HepG2 (cell line): ENCODE measurements at regions not wholly inside any gene's neighbourhood (a gene's known extent, or its start where the extent isn't known, plus 50 kb on each side); places are given as distances from the start of the nearest gene placed in this dataset.

ENCODE experiments used
- ATAD3A ChIP-seq: sonication (generic); formaldehyde crosslinking; IDR thresholded peaks from 2 replicates; pipeline ENCODE4 v1.4.0; 2020; ENCODE audit warnings: missing genetic modification reagents
- ATF1 ChIP-seq: IDR thresholded peaks from 2 replicates; pipeline ENCODE4 v1.6.1; 2016; ENCODE audit warnings: mild to moderate bottlenecking, control low read depth
- CBFB ChIP-seq: sonication (generic); formaldehyde crosslinking; IDR thresholded peaks from 2 replicates; pipeline ENCODE4 v1.4.0; 2020; ENCODE audit warnings: missing genetic modification reagents
- DPF2 ChIP-seq: sonication (generic); formaldehyde crosslinking; IDR thresholded peaks from 2 replicates; pipeline ENCODE4 v1.4.0; 2020; ENCODE audit warnings: mild to moderate bottlenecking, low read depth, missing genetic modification reagents, borderline replicate concordance
- FOXM1 ChIP-seq: sonication (generic); formaldehyde crosslinking; IDR thresholded peaks from 2 replicates; pipeline ENCODE4 v1.5.0; 2020; ENCODE audit warnings: missing genetic modification reagents
- NR3C1 ChIP-seq: sonication (generic); formaldehyde crosslinking; IDR thresholded peaks from 2 replicates; pipeline ENCODE4 v1.4.0; 2020; ENCODE audit warnings: missing genetic modification reagents
- SMAD3 ChIP-seq: sonication (generic); formaldehyde crosslinking; IDR thresholded peaks from 2 replicates; pipeline ENCODE4 v1.4.0; 2020; ENCODE audit warnings: missing genetic modification reagents
- SNRNP70 ChIP-seq: fragments of 200-400 bp; formaldehyde crosslinking; IDR thresholded peaks from 2 replicates; pipeline ENCODE4 v1.6.1; 2017; ENCODE audit warnings: mild to moderate bottlenecking, low read depth, low read length, moderate library complexity
- TEF ChIP-seq: sonication (generic); formaldehyde crosslinking; IDR thresholded peaks from 2 replicates; pipeline ENCODE4 v1.5.0; 2020; ENCODE audit warnings: missing genetic modification reagents
- THAP8 ChIP-seq: sonication (generic); formaldehyde crosslinking; IDR thresholded peaks from 2 replicates; pipeline ENCODE4 v1.5.1; 2020; ENCODE audit warnings: missing genetic modification reagents, mild to moderate bottlenecking, borderline replicate concordance
- ZBTB37 ChIP-seq: sonication (generic); formaldehyde crosslinking; IDR thresholded peaks from 2 replicates; pipeline ENCODE4 v1.4.0; 2020; ENCODE audit warnings: mild to moderate bottlenecking, missing genetic modification reagents
- ZNF335 ChIP-seq: sonication (generic); formaldehyde crosslinking; IDR thresholded peaks from 2 replicates; pipeline ENCODE4 v1.4.0; 2020; ENCODE audit warnings: missing genetic modification reagents
- ZNF713 ChIP-seq: sonication (generic); formaldehyde crosslinking; IDR thresholded peaks from 2 replicates; pipeline ENCODE4 v1.4.0; 2020; ENCODE audit warnings: mild to moderate bottlenecking, missing genetic modification reagents
- ZNF782 ChIP-seq: sonication (generic); formaldehyde crosslinking; IDR thresholded peaks from 2 replicates; pipeline ENCODE4 v1.4.0; 2020; ENCODE audit warnings: missing genetic modification reagents, mild to moderate bottlenecking, borderline replicate concordance
- ZNF784 ChIP-seq: sonication (generic); formaldehyde crosslinking; IDR thresholded peaks from 2 replicates; pipeline ENCODE4 v1.5.1; 2020; ENCODE audit warnings: missing genetic modification reagents, mild to moderate bottlenecking, borderline replicate concordance
- ZNF800 ChIP-seq: sonication (generic); formaldehyde crosslinking; IDR thresholded peaks from 2 replicates; pipeline ENCODE4 v1.4.0; 2020; ENCODE audit warnings: missing genetic modification reagents
- TF ChIP-seq, protein P1 (sequence below): sonication (generic); formaldehyde crosslinking; IDR thresholded peaks from 2 replicates; pipeline ENCODE4 v1.4.0; 2020; ENCODE audit warnings: missing genetic modification reagents, borderline replicate concordance
- TF ChIP-seq, protein P2 (sequence below): sonication (generic); formaldehyde crosslinking; IDR thresholded peaks from 2 replicates; pipeline ENCODE4 v1.5.0; 2020; ENCODE audit warnings: missing genetic modification reagents
- TF ChIP-seq, protein P3 (sequence below): sonication (generic); formaldehyde crosslinking; IDR thresholded peaks from 2 replicates; pipeline ENCODE4 v1.9.0; 2021; ENCODE audit warnings: missing genetic modification reagents, mild to moderate bottlenecking, borderline replicate concordance

GRCh38 chr2:111659361-111660333 is 224.3 kb downstream of the ANAPC1 start (continued):
- TF ChIP-seq, protein P1, sequence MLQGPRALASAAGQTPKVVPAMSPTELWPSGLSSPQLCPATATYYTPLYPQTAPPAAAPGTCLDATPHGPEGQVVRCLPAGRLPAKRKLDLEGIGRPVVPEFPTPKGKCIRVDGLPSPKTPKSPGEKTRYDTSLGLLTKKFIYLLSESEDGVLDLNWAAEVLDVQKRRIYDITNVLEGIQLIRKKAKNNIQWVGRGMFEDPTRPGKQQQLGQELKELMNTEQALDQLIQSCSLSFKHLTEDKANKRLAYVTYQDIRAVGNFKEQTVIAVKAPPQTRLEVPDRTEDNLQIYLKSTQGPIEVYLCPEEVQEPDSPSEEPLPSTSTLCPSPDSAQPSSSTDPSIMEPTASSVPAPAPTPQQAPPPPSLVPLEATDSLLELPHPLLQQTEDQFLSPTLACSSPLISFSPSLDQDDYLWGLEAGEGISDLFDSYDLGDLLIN (CRISPR knock-in tag) = no peak
- TF ChIP-seq ZNF800 (CRISPR knock-in tag) = no peak
- TF ChIP-seq NR3C1 (CRISPR knock-in tag) = no peak
- no peak for TF ChIP-seq DPF2
- TF ChIP-seq FOXM1 (CRISPR knock-in tag) = no peak
- no peak for TF ChIP-seq ZBTB37 (CRISPR knock-in tag)
- TF ChIP-seq ATAD3A (CRISPR knock-in tag) = no peak
- no peak for TF ChIP-seq ZNF335
- TF ChIP-seq THAP8 (CRISPR knock-in tag) = no peak
- TF ChIP-seq ZNF713 = no peak
- TF ChIP-seq ZNF782 (CRISPR knock-in tag) = no peak
- TF ChIP-seq SNRNP70 = no peak
- no peak for TF ChIP-seq ATF1 (CRISPR knock-in tag)
- TF ChIP-seq, protein P2, sequence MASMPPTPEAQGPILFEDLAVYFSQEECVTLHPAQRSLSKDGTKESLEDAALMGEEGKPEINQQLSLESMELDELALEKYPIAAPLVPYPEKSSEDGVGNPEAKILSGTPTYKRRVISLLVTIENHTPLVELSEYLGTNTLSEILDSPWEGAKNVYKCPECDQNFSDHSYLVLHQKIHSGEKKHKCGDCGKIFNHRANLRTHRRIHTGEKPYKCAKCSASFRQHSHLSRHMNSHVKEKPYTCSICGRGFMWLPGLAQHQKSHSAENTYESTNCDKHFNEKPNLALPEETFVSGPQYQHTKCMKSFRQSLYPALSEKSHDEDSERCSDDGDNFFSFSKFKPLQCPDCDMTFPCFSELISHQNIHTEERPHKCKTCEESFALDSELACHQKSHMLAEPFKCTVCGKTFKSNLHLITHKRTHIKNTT (CRISPR knock-in tag) = no peak
- no peak for TF ChIP-seq CBFB (CRISPR knock-in tag)
- TF ChIP-seq, protein P3, sequence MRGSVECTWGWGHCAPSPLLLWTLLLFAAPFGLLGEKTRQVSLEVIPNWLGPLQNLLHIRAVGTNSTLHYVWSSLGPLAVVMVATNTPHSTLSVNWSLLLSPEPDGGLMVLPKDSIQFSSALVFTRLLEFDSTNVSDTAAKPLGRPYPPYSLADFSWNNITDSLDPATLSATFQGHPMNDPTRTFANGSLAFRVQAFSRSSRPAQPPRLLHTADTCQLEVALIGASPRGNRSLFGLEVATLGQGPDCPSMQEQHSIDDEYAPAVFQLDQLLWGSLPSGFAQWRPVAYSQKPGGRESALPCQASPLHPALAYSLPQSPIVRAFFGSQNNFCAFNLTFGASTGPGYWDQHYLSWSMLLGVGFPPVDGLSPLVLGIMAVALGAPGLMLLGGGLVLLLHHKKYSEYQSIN (CRISPR knock-in tag) = no peak
- no peak for TF ChIP-seq ZNF784 (CRISPR knock-in tag)
- TF ChIP-seq TEF (CRISPR knock-in tag) = no peak
- TF ChIP-seq SMAD3 = 0 out of 2 replicates have a peak, but pooled peaks have one; percentile 32
